IMR-90 (cell line): ENCODE measurements at regions not wholly inside any gene's neighbourhood (a gene's known extent, or its start where the extent isn't known, plus 50 kb on each side); places are given as distances from the start of the nearest gene placed in this dataset.

Experiments used
- ATAC-seq: fragments of 200-7000 bp; cut with Tn5 transposase; 2 replicates; pipeline ENCODE4 v1.9.1; 2020; ENCODE audit warnings: low read depth, mild to moderate bottlenecking, moderate library complexity
- BruUV-seq: library from RNA; stranded (reverse); fragments of 400-500 nt; replicated peaks from 2 replicates; lab custom pipeline; 2021; lab: Mats Ljungman, UMichigan
- CTCF ChIA-PET: fragments of 300-600 bp; formaldehyde crosslinking; extraction: SDS; loops from one replicate; lab custom pipeline; 2021; ENCODE audit warnings: antibody characterized with exemption; lab: Yijun Ruan, JAX
- POLR2A ChIA-PET: fragments of 300-600 bp; sonication (Branson Sonifier 250); formaldehyde crosslinking; loops from one replicate; lab custom pipeline; 2022; ENCODE audit warnings: antibody characterized with exemption; ENCODE audit not compliant: unreplicated experiment; lab: Charles Lee
- DNase-seq: peaks from one replicate; pipeline ENCODE4 v3.0.0; 2013
- H2AFZ ChIP-seq: replicated peaks from 2 replicates; pipeline ENCODE3; 2013; ENCODE audit warnings: low read length, mild to moderate bottlenecking; ENCODE audit not compliant: poor library complexity
- H2AK5ac ChIP-seq: 2 replicates; pipeline ENCODE4 v1.6.1; 2013; ENCODE audit warnings: low read depth, low read length, inconsistent platforms
- H2AK9ac ChIP-seq: replicated peaks from 2 replicates; pipeline ENCODE3; 2013; ENCODE audit warnings: mild to moderate bottlenecking, low read depth, low read length, moderate library complexity; ENCODE audit not compliant: poor library complexity
- H2BK120ac ChIP-seq: 2 replicates; pipeline ENCODE4 v1.6.1; 2013; ENCODE audit warnings: low read depth, low read length, inconsistent platforms
- H2BK15ac ChIP-seq: 3 replicates; pipeline ENCODE4 v1.6.1; 2013; ENCODE audit warnings: low read depth, low read length, inconsistent platforms
- H2BK20ac ChIP-seq: 2 replicates; pipeline ENCODE4 v1.6.1; 2013; ENCODE audit warnings: low read depth, mild to moderate bottlenecking, inconsistent platforms, low read length, moderate library complexity
- H2BK5ac ChIP-seq: 2 replicates; pipeline ENCODE4 v1.6.1; 2013; ENCODE audit warnings: mild to moderate bottlenecking, low read depth, low read length, inconsistent platforms; ENCODE audit not compliant: poor library complexity, severe bottlenecking
- H3K14ac ChIP-seq: replicated peaks from 2 replicates; pipeline ENCODE4 v1.6.1; 2013; ENCODE audit warnings: low read depth, low read length, inconsistent platforms
- H3K18ac ChIP-seq: 2 replicates; pipeline ENCODE4 v1.6.1; 2013; ENCODE audit warnings: low read depth, low read length, control low read depth
- H3K23ac ChIP-seq: 2 replicates; pipeline ENCODE4 v1.6.1; 2013; ENCODE audit warnings: low read depth, low read length, inconsistent platforms
- H3K27ac ChIP-seq: 2 replicates; pipeline ENCODE4 v1.5.1; 2013; ENCODE audit warnings: mild to moderate bottlenecking, control low read depth, low read length; ENCODE audit not compliant: insufficient read depth
- H3K27me3 ChIP-seq: 2 replicates; pipeline ENCODE4 v1.6.1; 2013; ENCODE audit warnings: low read length; ENCODE audit not compliant: control insufficient read depth, insufficient read depth
- H3K36me3 ChIP-seq: 2 replicates; pipeline ENCODE4 v1.6.1; 2013; ENCODE audit warnings: low read length, mixed read lengths; ENCODE audit not compliant: control insufficient read depth, insufficient read depth
- H3K4ac ChIP-seq: 2 replicates; pipeline ENCODE4 v1.6.1; 2013; ENCODE audit warnings: low read depth, low read length, inconsistent platforms
- H3K4me1 ChIP-seq: 2 replicates; pipeline ENCODE4 v1.6.1; 2013; ENCODE audit warnings: low read length, mixed read lengths; ENCODE audit not compliant: control insufficient read depth, insufficient read depth
- H3K4me2 ChIP-seq: 2 replicates; pipeline ENCODE4 v1.6.1; 2013; ENCODE audit warnings: low read depth, mild to moderate bottlenecking, control low read depth, low read length, moderate library complexity
- H3K4me3 ChIP-seq: 2 replicates; pipeline ENCODE4 v1.5.1; 2013; ENCODE audit warnings: low read depth, mild to moderate bottlenecking, control low read depth, low read length, moderate library complexity; ENCODE audit not compliant: insufficient read depth
- H3K56ac ChIP-seq: 2 replicates; pipeline ENCODE4 v1.6.1; 2013; ENCODE audit warnings: low read length, inconsistent platforms; ENCODE audit not compliant: insufficient read depth; ENCODE audit errors: extremely low read depth
- H3K79me1 ChIP-seq, 2 experiments: 2 replicates each; pipeline ENCODE4 v1.6.1; 2013; ENCODE audit warnings: low read length in 2 of 2, inconsistent platforms in 1 of 2, low read depth in 1 of 2
- H3K9ac ChIP-seq: 2 replicates; pipeline ENCODE4 v1.6.1; 2013; ENCODE audit warnings: low read depth, low read length, control low read depth
- H3K9me1 ChIP-seq: 2 replicates; pipeline ENCODE4 v1.6.1; 2013; ENCODE audit warnings: low read length, inconsistent platforms; ENCODE audit not compliant: insufficient read depth
- H3K9me3 ChIP-seq: 2 replicates; pipeline ENCODE4 v1.6.1; 2013; ENCODE audit warnings: low read length; ENCODE audit not compliant: control insufficient read depth, insufficient read depth
- H4K20me1 ChIP-seq: 2 replicates; pipeline ENCODE4 v1.6.1; 2013; ENCODE audit warnings: low read length, inconsistent platforms; ENCODE audit not compliant: insufficient read depth
- H4K5ac ChIP-seq: 2 replicates; pipeline ENCODE4 v1.6.1; 2013; ENCODE audit warnings: mild to moderate bottlenecking, low read depth, low read length, control low read depth
- H4K8ac ChIP-seq, 2 experiments: 2 replicates each; pipeline ENCODE4 v1.6.1; 2013; ENCODE audit warnings: low read depth in 2 of 2, low read length in 2 of 2, control low read depth in 1 of 2, inconsistent platforms in 1 of 2
- H4K91ac ChIP-seq: 2 replicates; pipeline ENCODE4 v1.6.1; 2013; ENCODE audit warnings: low read depth, low read length, inconsistent platforms; ENCODE audit not compliant: insufficient read depth
- CHD1 ChIP-seq: IDR thresholded peaks from 2 replicates; pipeline ENCODE4 v1.6.1; 2012; ENCODE audit warnings: low read depth, low read length, improper control_type of control experiment
- WGBS, 2 experiments: methylation state at CpG; one replicate each; pipeline versions ENCODE4 v1.1.5 to v1.1.7; 2013; ENCODE audit warnings: missing lambda C conversion rate in 2 of 2; ENCODE audit not compliant: insufficient read length in 1 of 2; ENCODE audit errors: extremely low coverage in 2 of 2; 5-methylcytosine and 5-hydroxymethylcytosine counted together
- dilution Hi-C: fragments of 300-500 bp; cut with HindIII; formaldehyde crosslinking; loops from one replicate; pipeline ENCODE4 v1.14.3; 2018; ENCODE audit warnings: low sequenced_read_pairs; ENCODE audit not compliant: unreplicated experiment
- in situ Hi-C: fragments of 300-500 bp; cut with MboI; formaldehyde crosslinking; loops from 3 replicates; pipeline ENCODE4 v1.14.3; 2019; ENCODE audit warnings: low sequenced_read_pairs, inconsistent platforms, mixed read lengths
- intact Hi-C: fragments of 100-400 bp; cut with micrococcal nuclease; formaldehyde crosslinking; loops from 2 replicates; pipeline ENCODE4 v1.10.0; 2022

GRCh38 chr22:11627798-11628650, 3900.0 kb upstream of the OR11H1 start:
- no peak overlapping the region for H2AK5ac ChIP-seq
- H2BK20ac ChIP-seq, result no peak overlapping the region
- H2AK9ac ChIP-seq, result no peak overlapping the region
- H4K91ac ChIP-seq, result no peak overlapping the region
- no peaks in the 10 kb centered on the region for H4K20me1 ChIP-seq
- no peak for DNase-seq
- BruUV-seq, result no TSS peak
- no peak overlapping the region for H2BK120ac ChIP-seq
- H4K8ac ChIP-seq, result no peak overlapping the region
- intact Hi-C loops (no loop called here), dilution Hi-C loops (no loop called here), in situ Hi-C loops (no loop called here)
- 93% methylated on average over 40 of the region's 74 CpGs; no CpG with 5 or more reads in 1 of the 2 experiments for WGBS, 2 experiments
- H2BK15ac ChIP-seq, result no peak overlapping the region
- no peak for TF ChIP-seq CHD1
- H3K23ac ChIP-seq, result no peak overlapping the region
- CTCF ChIA-PET, result no interaction called here
- peaks cover 49% of the 10 kb centered on the region for H3K9me3 ChIP-seq
- H3K18ac ChIP-seq, result no peak overlapping the region
- H3K4me1 ChIP-seq, result no peaks in the 10 kb centered on the region
- no peaks in the 10 kb centered on the region for H3K36me3 ChIP-seq
- H3K4me3 ChIP-seq, result no peak overlapping the region
- no peaks in the 10 kb centered on the region for H3K27me3 ChIP-seq
- no peak overlapping the region for H3K56ac ChIP-seq
- H3K4me2 ChIP-seq, result no peak overlapping the region
- POLR2A ChIA-PET, result no interaction called here
- H3K27ac ChIP-seq, result no peak overlapping the region
- no peak overlapping the region for H4K5ac ChIP-seq
- H2BK5ac ChIP-seq, result no peak overlapping the region
- H3K9me1 ChIP-seq, result no peaks in the 10 kb centered on the region
- no peak for ATAC-seq
- no peak overlapping the region for H3K4ac ChIP-seq
- no peak overlapping the region for H3K14ac ChIP-seq
- H2AFZ ChIP-seq, result peak overlapping the region; percentile 43
- H3K79me1 ChIP-seq, result no peaks in the 10 kb centered on the region
- H3K9ac ChIP-seq, result no peak overlapping the region
